ENCODE measurements at regions not wholly inside any gene's neighbourhood (a gene's known extent, or its start where the extent isn't known, plus 50 kb on each side); places are given as distances from the start of the nearest gene placed in this dataset.
"Not testable (repeated sequence)": the region's sequence is repeated elsewhere in the genome, so short reads cannot be mapped to it uniquely, and the experiment has no call there.

DNA sequence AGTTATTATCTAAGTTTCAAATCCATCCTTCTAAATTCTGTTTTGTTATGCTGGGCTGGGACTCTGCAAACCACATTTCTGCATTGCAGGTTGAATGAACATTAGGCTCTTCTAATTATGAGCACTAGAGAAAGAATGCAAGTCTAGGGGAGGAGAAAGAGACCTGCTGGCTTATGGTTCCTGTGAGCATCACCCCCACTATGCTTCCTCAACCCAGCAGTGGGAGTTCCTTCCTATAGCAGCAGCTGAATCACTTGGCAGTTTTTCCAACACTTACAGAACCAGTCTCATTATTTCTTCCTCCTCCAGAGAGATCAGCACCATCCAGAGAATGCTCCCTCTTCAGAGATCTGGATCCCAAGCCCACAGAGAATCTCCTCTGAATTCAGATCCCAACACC lies 297.7 kb upstream of the CLEC14A start:
- no peak for DNase-seq (ENCODE audit: low spot score)
- in situ Hi-C loops (cut with MboI; ENCODE audit: low pct_unique_long_range_greater_than_20kb, low sequenced_read_pairs, unreplicated experiment): no loop called here
- TF ChIP-seq, protein P1, sequence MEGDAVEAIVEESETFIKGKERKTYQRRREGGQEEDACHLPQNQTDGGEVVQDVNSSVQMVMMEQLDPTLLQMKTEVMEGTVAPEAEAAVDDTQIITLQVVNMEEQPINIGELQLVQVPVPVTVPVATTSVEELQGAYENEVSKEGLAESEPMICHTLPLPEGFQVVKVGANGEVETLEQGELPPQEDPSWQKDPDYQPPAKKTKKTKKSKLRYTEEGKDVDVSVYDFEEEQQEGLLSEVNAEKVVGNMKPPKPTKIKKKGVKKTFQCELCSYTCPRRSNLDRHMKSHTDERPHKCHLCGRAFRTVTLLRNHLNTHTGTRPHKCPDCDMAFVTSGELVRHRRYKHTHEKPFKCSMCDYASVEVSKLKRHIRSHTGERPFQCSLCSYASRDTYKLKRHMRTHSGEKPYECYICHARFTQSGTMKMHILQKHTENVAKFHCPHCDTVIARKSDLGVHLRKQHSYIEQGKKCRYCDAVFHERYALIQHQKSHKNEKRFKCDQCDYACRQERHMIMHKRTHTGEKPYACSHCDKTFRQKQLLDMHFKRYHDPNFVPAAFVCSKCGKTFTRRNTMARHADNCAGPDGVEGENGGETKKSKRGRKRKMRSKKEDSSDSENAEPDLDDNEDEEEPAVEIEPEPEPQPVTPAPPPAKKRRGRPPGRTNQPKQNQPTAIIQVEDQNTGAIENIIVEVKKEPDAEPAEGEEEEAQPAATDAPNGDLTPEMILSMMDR (IDR thresholded peaks at IDR 0.05; ENCODE audit: extremely low read depth, insufficient read depth, missing control alignments): no peak

GRCh38 chr14:38549564-38549963 lies 293.7 kb upstream of the CLEC14A start:
- TF ChIP-seq, protein P1 (IDR thresholded peaks at IDR 0.05; ENCODE audit: extremely low read depth, insufficient read depth, missing control alignments): no peak
- DNase-seq (ENCODE audit: low spot score): no peak
- in situ Hi-C loops (cut with MboI; ENCODE audit: low pct_unique_long_range_greater_than_20kb, low sequenced_read_pairs, unreplicated experiment): no loop called here

DNA sequence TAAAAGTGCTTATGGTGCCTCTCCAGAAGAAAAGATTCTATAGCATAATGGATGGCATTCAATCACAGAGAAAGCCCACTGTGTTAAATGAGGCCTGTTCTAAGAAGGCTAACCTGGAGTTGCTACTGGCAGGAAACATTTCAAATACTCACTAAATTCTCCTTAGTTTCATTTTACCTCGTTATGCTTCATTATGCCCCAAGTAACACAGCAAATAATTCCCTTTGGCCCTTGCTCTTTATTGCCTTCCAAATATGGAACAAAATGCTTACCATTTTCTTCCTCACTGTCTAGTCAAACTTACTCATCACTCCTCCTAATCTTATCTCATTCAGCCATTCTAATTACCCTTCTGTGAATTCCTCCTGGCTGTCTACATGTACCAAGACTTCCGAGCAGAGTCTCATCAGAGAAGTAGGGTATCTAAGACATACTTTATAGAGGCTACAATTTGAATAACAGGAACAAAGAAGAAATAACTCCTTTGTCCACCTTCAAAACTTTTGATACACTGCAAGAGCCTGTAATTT lies 292.1 kb upstream of the CLEC14A start:
- no peak for DNase-seq (ENCODE audit: low spot score)
- TF ChIP-seq, protein P1 (IDR thresholded peaks at IDR 0.05; ENCODE audit: extremely low read depth, insufficient read depth, missing control alignments): no peak
- in situ Hi-C loops (cut with MboI; ENCODE audit: low pct_unique_long_range_greater_than_20kb, low sequenced_read_pairs, unreplicated experiment): no loop called here

DNA sequence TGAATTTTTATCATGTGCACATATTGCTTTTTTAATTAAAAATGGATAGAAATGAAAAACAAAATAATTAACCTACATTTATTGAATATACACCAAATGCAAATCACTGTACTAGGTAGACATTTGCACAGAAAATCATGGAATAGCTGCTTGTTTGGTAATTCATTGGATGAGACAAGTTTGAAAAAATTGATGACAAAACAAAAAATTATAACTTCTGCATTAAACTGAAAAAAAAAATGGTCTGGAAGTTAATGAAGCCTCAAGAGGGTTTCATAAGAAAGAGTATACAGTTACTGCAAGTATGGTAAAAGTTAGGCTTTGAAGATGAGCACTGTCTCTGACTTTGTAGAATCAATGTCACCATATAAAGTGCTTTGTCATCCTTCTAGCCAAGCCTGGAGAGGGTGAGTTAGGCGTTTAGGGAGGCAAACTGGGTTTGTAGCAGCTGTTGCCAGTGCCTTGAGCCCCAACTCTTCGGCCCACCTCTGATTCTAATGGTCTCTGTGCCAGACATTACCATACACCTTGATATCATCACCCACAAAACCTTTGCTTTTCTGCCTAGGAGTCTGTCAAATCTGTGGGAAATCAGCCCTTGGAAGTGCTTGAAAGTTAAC lies 291.1 kb upstream of the CLEC14A start:
- TF ChIP-seq, protein P1 (IDR thresholded peaks at IDR 0.05; ENCODE audit: extremely low read depth, insufficient read depth, missing control alignments): no peak
- in situ Hi-C loops (cut with MboI; ENCODE audit: low pct_unique_long_range_greater_than_20kb, low sequenced_read_pairs, unreplicated experiment): no loop called here

DNA sequence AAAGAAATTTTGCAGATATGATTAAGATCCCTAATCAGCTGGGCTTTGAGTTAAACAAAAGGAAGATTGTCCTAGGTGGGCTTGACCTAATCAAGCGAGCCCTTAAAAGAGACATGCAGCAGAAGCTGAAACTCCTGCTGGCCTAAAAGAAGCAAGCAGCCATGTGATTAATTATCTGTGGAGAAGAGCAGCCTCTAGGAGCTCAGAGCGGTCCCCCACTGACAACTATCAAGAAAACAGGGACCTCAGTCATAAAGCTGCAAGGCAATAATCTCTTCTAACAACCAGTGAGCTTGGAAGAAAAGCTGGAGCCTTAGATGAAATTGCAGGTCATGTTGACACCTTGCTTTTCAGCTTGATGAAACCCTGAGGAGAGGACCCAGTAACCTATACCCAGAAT lies 288.9 kb upstream of the CLEC14A start:
- in situ Hi-C loops (cut with MboI; ENCODE audit: low pct_unique_long_range_greater_than_20kb, low sequenced_read_pairs, unreplicated experiment): no loop called here
- TF ChIP-seq, protein P1 (IDR thresholded peaks at IDR 0.05; ENCODE audit: extremely low read depth, insufficient read depth, missing control alignments): no peak
- no peak for DNase-seq (ENCODE audit: low spot score)

More for the DNA sequence above, 291.1 kb upstream of the CLEC14A start:
- no peak for DNase-seq (ENCODE audit: low spot score)

GRCh38 chr14:38543851-38544250 lies 288.0 kb upstream of the CLEC14A start:
- DNase-seq (ENCODE audit: low spot score): not testable (repeated sequence)

DNA sequence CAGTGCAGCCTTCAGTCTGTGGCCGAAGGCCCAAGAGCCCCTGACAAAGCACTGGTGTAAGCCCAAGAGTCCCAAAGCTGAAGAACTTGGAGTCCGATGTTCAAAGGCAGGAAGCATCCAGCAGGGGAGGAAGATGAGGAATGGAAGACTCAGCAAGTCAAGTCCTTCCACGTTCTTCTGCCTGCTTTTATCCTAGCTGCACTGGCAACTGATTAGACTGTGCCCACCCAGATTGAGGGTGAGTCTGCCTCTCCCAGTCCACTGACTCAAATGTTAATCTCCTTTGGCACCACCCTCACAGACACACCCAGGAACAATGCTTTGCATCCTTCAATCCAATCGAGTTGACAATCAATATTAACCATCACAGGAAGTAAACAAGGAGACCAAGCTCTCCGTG lies 282.2 kb upstream of the CLEC14A start:
- DNase-seq (ENCODE audit: low spot score); in situ Hi-C loops (cut with MboI; ENCODE audit: low pct_unique_long_range_greater_than_20kb, low sequenced_read_pairs, unreplicated experiment): not testable (repeated sequence)

More at GRCh38 chr14:38543851-38544250, 288.0 kb upstream of the CLEC14A start:
- in situ Hi-C loops (cut with MboI; ENCODE audit: low pct_unique_long_range_greater_than_20kb, low sequenced_read_pairs, unreplicated experiment): not testable (repeated sequence)
